Natural killer cell (primary cell): ENCODE measurements at regions not wholly inside any gene's neighbourhood (a gene's known extent, or its start where the extent isn't known, plus 50 kb on each side); places are given as distances from the start of the nearest gene placed in this dataset.

Experiments used
- ATAC-seq, 3 donors: fragments of 150-1000 bp in 2 of 3; fragments of 200-7000 bp in 1 of 3; cut with Tn5 transposase; 1 replicate in 1 of 3; 2 replicates in 2 of 3; pipeline ENCODE4 v1.10.0; 2021; ENCODE audit warnings: mild to moderate bottlenecking in 2 of 3, moderate library complexity in 2 of 3
- DNase-seq, 2 donors: peaks; one replicate each; pipeline versions ENCODE4 v3.0.0 to v3.0.0-alpha.2; 2013 to 2021; ENCODE audit warnings: mixed read lengths in 1 of 2
- H3K27ac ChIP-seq: one replicate; pipeline ENCODE4 v1.5.1; 2013; ENCODE audit warnings: mild to moderate bottlenecking, low read length
- H3K27me3 ChIP-seq: one replicate; pipeline ENCODE4 v1.6.1; 2013; ENCODE audit warnings: low read length; ENCODE audit not compliant: control insufficient read depth, insufficient read depth
- H3K36me3 ChIP-seq: one replicate; pipeline ENCODE4 v1.6.1; 2013; ENCODE audit warnings: low read length; ENCODE audit not compliant: control insufficient read depth, insufficient read depth
- H3K4me1 ChIP-seq: one replicate; pipeline ENCODE4 v1.6.1; 2013; ENCODE audit warnings: low read length; ENCODE audit not compliant: control insufficient read depth, insufficient read depth
- H3K4me3 ChIP-seq: one replicate; pipeline ENCODE4 v1.5.1; 2013; ENCODE audit warnings: low read length
- H3K9me3 ChIP-seq: one replicate; pipeline ENCODE4 v1.6.1; 2013; ENCODE audit warnings: low read length; ENCODE audit not compliant: control insufficient read depth, insufficient read depth
- H3K27ac Mint-ChIP-seq, 2 donors: one replicate each; pipeline ENCODE4 v1.8.0; 2022; ENCODE audit warnings: mild to moderate bottlenecking in 2 of 2, mixed read lengths in 2 of 2, moderate library complexity in 1 of 2
- H3K27me3 Mint-ChIP-seq, 2 donors: one replicate each; pipeline ENCODE4 v1.8.0; 2022; ENCODE audit warnings: low read depth in 2 of 2, mixed read lengths in 2 of 2
- H3K36me3 Mint-ChIP-seq: one replicate; pipeline ENCODE4 v1.8.0; 2022; ENCODE audit warnings: mixed read lengths
- H3K4me1 Mint-ChIP-seq, 2 donors: one replicate each; pipeline ENCODE4 v1.8.0; 2022; ENCODE audit warnings: mixed read lengths in 2 of 2
- H3K4me3 Mint-ChIP-seq: one replicate; pipeline ENCODE4 v1.8.0; 2022; ENCODE audit warnings: mild to moderate bottlenecking, moderate library complexity, mixed read lengths
- H3K9me3 Mint-ChIP-seq, 2 donors: one replicate each; pipeline ENCODE4 v1.8.0; 2022; ENCODE audit warnings: mixed read lengths in 2 of 2
- WGBS: methylation state at CpG from one replicate; pipeline ENCODE4 v1.1.7; 2013; ENCODE audit warnings: missing lambda C conversion rate; ENCODE audit not compliant: insufficient coverage; 5-methylcytosine and 5-hydroxymethylcytosine counted together
- intact Hi-C: fragments of 100-400 bp; cut with micrococcal nuclease; formaldehyde crosslinking; loops from one replicate; pipeline ENCODE4 v1.14.2; 2022
- TF ChIP-seq, protein P1 (sequence below): fragments of 200-600 bp; IDR thresholded peaks from one replicate; pipeline ENCODE4 v1.8.0; 2022; ENCODE audit warnings: antibody characterized with exemption

DNA sequence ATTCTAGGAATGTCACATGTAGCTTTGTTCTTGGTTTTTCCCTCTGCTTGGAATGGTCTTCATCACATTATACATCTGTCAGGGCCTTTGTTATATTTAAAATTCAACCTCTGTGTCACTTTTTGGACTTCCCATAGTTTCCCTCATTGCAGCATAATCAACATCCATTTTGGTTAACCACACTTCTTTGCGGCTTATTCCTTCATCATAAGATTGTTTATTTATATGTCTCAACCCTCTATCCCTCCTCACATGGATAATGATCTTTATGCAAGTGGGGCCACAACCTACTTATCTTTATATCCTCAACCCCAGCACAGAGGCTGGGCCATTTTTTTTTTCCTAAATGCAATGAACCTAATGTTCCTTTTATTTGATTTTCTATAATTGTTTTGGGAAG, 260.0 kb upstream of the THBS1 start:
- ATAC-seq = no peak
- TF ChIP-seq, protein P1, sequence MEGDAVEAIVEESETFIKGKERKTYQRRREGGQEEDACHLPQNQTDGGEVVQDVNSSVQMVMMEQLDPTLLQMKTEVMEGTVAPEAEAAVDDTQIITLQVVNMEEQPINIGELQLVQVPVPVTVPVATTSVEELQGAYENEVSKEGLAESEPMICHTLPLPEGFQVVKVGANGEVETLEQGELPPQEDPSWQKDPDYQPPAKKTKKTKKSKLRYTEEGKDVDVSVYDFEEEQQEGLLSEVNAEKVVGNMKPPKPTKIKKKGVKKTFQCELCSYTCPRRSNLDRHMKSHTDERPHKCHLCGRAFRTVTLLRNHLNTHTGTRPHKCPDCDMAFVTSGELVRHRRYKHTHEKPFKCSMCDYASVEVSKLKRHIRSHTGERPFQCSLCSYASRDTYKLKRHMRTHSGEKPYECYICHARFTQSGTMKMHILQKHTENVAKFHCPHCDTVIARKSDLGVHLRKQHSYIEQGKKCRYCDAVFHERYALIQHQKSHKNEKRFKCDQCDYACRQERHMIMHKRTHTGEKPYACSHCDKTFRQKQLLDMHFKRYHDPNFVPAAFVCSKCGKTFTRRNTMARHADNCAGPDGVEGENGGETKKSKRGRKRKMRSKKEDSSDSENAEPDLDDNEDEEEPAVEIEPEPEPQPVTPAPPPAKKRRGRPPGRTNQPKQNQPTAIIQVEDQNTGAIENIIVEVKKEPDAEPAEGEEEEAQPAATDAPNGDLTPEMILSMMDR = no peak
- no peak overlapping the region for H3K4me3 Mint-ChIP-seq

DNA sequence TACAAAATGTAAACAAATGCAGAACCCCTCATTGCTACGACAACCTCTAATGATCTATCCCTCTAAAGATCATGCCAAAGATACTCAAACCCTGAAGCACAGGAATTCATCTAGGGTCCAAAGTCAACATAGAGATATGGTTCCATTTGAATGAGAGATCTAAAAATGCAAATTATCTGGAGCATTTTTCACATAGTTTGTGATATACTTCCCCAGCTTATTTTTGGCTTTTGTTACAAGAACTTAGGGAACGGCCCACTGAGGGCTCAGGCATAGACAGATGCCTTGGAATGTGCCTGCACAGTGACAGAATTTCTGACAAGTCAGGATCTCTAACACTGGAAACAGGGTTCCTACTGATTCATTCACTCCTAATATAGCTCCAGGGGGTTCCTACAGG, 258.9 kb upstream of the THBS1 start:
- Mint-ChIP-seq H3K36me3 (peaks cover 8% of the 10 kb centered on the region), H3K27ac (no peak overlapping the region), H3K27me3 (peaks cover 16 to 27% of the 10 kb centered on the region in 2 donors), H3K9me3 (no peaks in the 10 kb centered on the region), H3K4me3 (no peak overlapping the region), H3K4me1 (no peaks in the 10 kb centered on the region)
- no peak for DNase-seq
- no peaks in the 10 kb centered on the region for H3K36me3 ChIP-seq
- peaks cover 4% of the 10 kb centered on the region for H3K9me3 ChIP-seq
- H3K4me3 ChIP-seq = no peak overlapping the region
- intact Hi-C loops = no loop called here
- WGBS = 93% methylated on average over 2 of the region's 2 CpGs
- TF ChIP-seq, protein P1 = no peak
- peaks cover 4% of the 10 kb centered on the region for H3K27me3 ChIP-seq
- no peaks in the 10 kb centered on the region for H3K4me1 ChIP-seq
- no peak overlapping the region for H3K27ac ChIP-seq
- ATAC-seq = no peak

More for the DNA sequence above, 260.0 kb upstream of the THBS1 start:
- intact Hi-C loops = no loop called here
- Histone ChIP-seq H3K9me3 (peaks cover 4% of the 10 kb centered on the region), H3K27ac (no peak overlapping the region), H3K27me3 (no peaks in the 10 kb centered on the region), H3K4me3 (no peak overlapping the region), H3K36me3 (no peaks in the 10 kb centered on the region), H3K4me1 (no peaks in the 10 kb centered on the region)
- Mint-ChIP-seq H3K9me3 (no peaks in the 10 kb centered on the region), H3K4me1 (no peaks in the 10 kb centered on the region), H3K27ac (no peak overlapping the region), H3K27me3 (peaks cover 9 to 22% of the 10 kb centered on the region in 2 donors), H3K36me3 (peaks cover 8% of the 10 kb centered on the region)
- no peak for DNase-seq
- 95% methylated on average over 1 of the region's 1 CpG for WGBS

DNA sequence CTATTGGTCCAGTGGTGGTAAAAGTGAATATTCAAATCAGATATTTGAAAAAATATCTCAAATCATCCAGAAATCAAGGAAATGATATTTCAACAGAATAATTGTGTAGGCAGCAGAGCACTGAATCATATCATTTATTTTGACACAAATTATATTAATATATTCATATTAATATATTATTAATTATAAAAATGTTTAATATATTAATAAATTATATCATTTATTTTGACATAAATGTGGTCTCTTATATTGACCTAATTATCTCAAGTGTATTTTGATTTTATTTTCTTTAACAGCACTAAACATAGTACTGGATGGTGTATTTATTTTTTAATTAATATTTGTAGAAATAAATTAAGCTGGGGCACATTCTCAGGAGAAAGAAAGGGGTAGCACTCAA, 257.7 kb upstream of the THBS1 start:
- H3K36me3 Mint-ChIP-seq = peaks cover 8% of the 10 kb centered on the region
- H3K4me3 ChIP-seq = no peak overlapping the region
- no peak overlapping the region for H3K4me3 Mint-ChIP-seq
- H3K27me3 ChIP-seq = peaks cover 4% of the 10 kb centered on the region
- TF ChIP-seq, protein P1 = no peak
- DNase-seq = no peak
- no peaks in the 10 kb centered on the region for H3K4me1 Mint-ChIP-seq
- no peaks in the 10 kb centered on the region for H3K9me3 Mint-ChIP-seq
- no peak overlapping the region for H3K27ac Mint-ChIP-seq
- H3K4me1 ChIP-seq = no peaks in the 10 kb centered on the region
- H3K36me3 ChIP-seq = no peaks in the 10 kb centered on the region
- no peak for ATAC-seq
- intact Hi-C loops = no loop called here
- peaks cover 4% of the 10 kb centered on the region for H3K9me3 ChIP-seq
- H3K27ac ChIP-seq = no peak overlapping the region
- peaks cover 23 to 37% of the 10 kb centered on the region in 2 donors for H3K27me3 Mint-ChIP-seq

DNA sequence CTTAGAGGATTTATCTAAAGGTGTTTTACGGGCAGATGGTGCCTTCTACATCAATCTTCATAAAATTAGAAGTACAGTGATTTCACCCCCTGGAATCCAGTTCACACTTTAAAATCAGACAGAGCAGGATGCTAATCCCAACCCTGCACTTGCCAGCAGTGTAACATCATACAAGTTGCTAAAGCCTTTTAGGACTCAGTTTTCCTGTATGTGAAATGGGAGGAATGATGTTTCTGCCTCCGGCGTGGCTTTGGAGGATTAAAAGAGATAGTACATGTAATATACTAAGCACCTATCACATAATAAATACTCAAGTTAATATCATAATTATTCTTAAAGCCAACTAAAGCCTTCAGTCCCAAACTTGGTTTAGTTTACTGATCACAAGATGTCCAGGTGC, 257.2 kb upstream of the THBS1 start:
- Mint-ChIP-seq H3K4me3 (no peak overlapping the region), H3K36me3 (peaks cover 8% of the 10 kb centered on the region), H3K9me3 (no peaks in the 10 kb centered on the region), H3K27me3 (peaks cover 23 to 43% of the 10 kb centered on the region in 2 donors), H3K27ac (no peak overlapping the region), H3K4me1 (no peaks in the 10 kb centered on the region)
- Histone ChIP-seq H3K36me3 (no peaks in the 10 kb centered on the region), H3K9me3 (peaks cover 4% of the 10 kb centered on the region), H3K4me3 (no peak overlapping the region), H3K4me1 (no peaks in the 10 kb centered on the region), H3K27ac (no peak overlapping the region), H3K27me3 (peaks cover 4% of the 10 kb centered on the region)
- ATAC-seq (no peak), DNase-seq (no peak)
- TF ChIP-seq, protein P1 = no peak
- WGBS = 100% methylated on average over 1 of the region's 3 CpGs
- intact Hi-C loops = no loop called here
